DND-41 (cell line): ENCODE measurements at regions not wholly inside any gene's neighbourhood (a gene's known extent, or its start where the extent isn't known, plus 50 kb on each side); places are given as distances from the start of the nearest gene placed in this dataset.

ENCODE experiments used
- ATAC-seq: fragments of 200-7000 bp; cut with Tn5 transposase; 3 replicates; pipeline ENCODE4 v1.9.1; 2021; ENCODE audit warnings: low read depth; ENCODE audit not compliant: insufficient read depth
- DNase-seq: peaks from one replicate; pipeline ENCODE4 v3.0.0-alpha.2; 2020
- H2AFZ ChIP-seq: 2 replicates; pipeline ENCODE4 v1.6.0; 2012; ENCODE audit warnings: low read depth, low read length
- H3K27ac ChIP-seq: 2 replicates; pipeline ENCODE4 v1.5.1; 2012; ENCODE audit warnings: low read length, inconsistent platforms
- H3K27me3 ChIP-seq: fragments of 200-600 bp; sonication (generic); 2 replicates; pipeline ENCODE4 v1.6.0; 2012; ENCODE audit warnings: low read length, mild to moderate bottlenecking, inconsistent platforms; ENCODE audit not compliant: insufficient read depth, poor library complexity
- H3K36me3 ChIP-seq: 2 replicates; pipeline ENCODE4 v1.5.1; 2012; ENCODE audit warnings: low read length, inconsistent platforms; ENCODE audit not compliant: insufficient read depth
- H3K4me1 ChIP-seq: 2 replicates; pipeline ENCODE4 v1.5.1; 2012; ENCODE audit warnings: mild to moderate bottlenecking, low read length; ENCODE audit not compliant: insufficient read depth
- H3K4me2 ChIP-seq: 2 replicates; pipeline ENCODE4 v1.6.0; 2012; ENCODE audit warnings: mild to moderate bottlenecking, moderate library complexity, low read length, inconsistent platforms; ENCODE audit not compliant: insufficient read depth
- H3K4me3 ChIP-seq, 2 experiments: fragments of 200-600 bp in 1 of 2; shearing (Covaris generic) in 1 of 2; 2 replicates each; pipeline ENCODE4 v1.5.1; 2012 to 2016; ENCODE audit warnings: inconsistent platforms in 2 of 2, low read length in 2 of 2, mild to moderate bottlenecking in 2 of 2, low read depth in 1 of 2, moderate library complexity in 1 of 2
- H3K79me2 ChIP-seq: 2 replicates; pipeline ENCODE4 v1.6.0; 2012; ENCODE audit warnings: low read length, inconsistent platforms; ENCODE audit not compliant: insufficient read depth
- H3K9ac ChIP-seq: 2 replicates; pipeline ENCODE4 v1.6.0; 2012; ENCODE audit warnings: low read depth, mild to moderate bottlenecking, inconsistent platforms, low read length, moderate library complexity
- H3K9me3 ChIP-seq: 2 replicates; pipeline ENCODE4 v1.5.1; 2012; ENCODE audit warnings: low read length, moderate library complexity, mild to moderate bottlenecking, inconsistent platforms; ENCODE audit not compliant: insufficient read depth, severe bottlenecking
- H4K20me1 ChIP-seq: 2 replicates; pipeline ENCODE4 v1.6.0; 2012; ENCODE audit warnings: low read length; ENCODE audit not compliant: insufficient read depth
- CTCF ChIP-seq: IDR thresholded peaks from 2 replicates; pipeline ENCODE4 v1.5.1; 2012; ENCODE audit warnings: borderline replicate concordance, low read length, moderate library complexity, mild to moderate bottlenecking; ENCODE audit not compliant: poor library complexity, severe bottlenecking; ENCODE audit errors: extremely low read depth
- EZH2 ChIP-seq: IDR thresholded peaks from 3 replicates; pipeline ENCODE4 v1.6.1; 2012; ENCODE audit warnings: borderline replicate concordance, low read depth, mild to moderate bottlenecking, moderate library complexity, low read length, inconsistent platforms; ENCODE audit not compliant: severe bottlenecking

- DNase-seq = no peak
- no peaks in the 10 kb centered on the region for H3K27me3 ChIP-seq
- no peak overlapping the region for H3K4me2 ChIP-seq
- no peaks in the 10 kb centered on the region for H3K36me3 ChIP-seq
- ATAC-seq = no peak
- TF ChIP-seq CTCF (no peak), EZH2 (no peak)
- H3K27ac ChIP-seq = no peak overlapping the region
- no peak overlapping the region for H3K4me3 ChIP-seq
- no peak overlapping the region for H3K9ac ChIP-seq
- H2AFZ ChIP-seq = no peak overlapping the region
- no peaks in the 10 kb centered on the region for H3K79me2 ChIP-seq
- H3K9me3 ChIP-seq = no peaks in the 10 kb centered on the region
- H4K20me1 ChIP-seq = no peaks in the 10 kb centered on the region
- H3K4me1 ChIP-seq = no peaks in the 10 kb centered on the region
These were observed 662.6 kb upstream of the CPEB2 start for GRCh38 chr4:14339715-14340114.

- DNase-seq = no peak
These were observed 662.0 kb upstream of the CPEB2 start for GRCh38 chr4:14340321-14340720.

GRCh38 chr4:14343961-14344360 lies 658.3 kb upstream of the CPEB2 start:
- no peak for DNase-seq
- no peak for ATAC-seq
- Histone ChIP-seq H3K36me3 (no peaks in the 10 kb centered on the region), H3K4me2 (no peak overlapping the region), H2AFZ (no peak overlapping the region), H3K27ac (no peak overlapping the region), H3K9ac (no peak overlapping the region), H3K4me1 (no peaks in the 10 kb centered on the region), H3K79me2 (no peaks in the 10 kb centered on the region), H3K9me3 (no peaks in the 10 kb centered on the region), H3K4me3 (no peak overlapping the region), H4K20me1 (no peaks in the 10 kb centered on the region), H3K27me3 (no peaks in the 10 kb centered on the region)
- TF ChIP-seq EZH2 = no peak
- TF ChIP-seq CTCF = no peak

More at GRCh38 chr4:14340321-14340720, 662.0 kb upstream of the CPEB2 start:
- H3K27ac ChIP-seq = no peak overlapping the region
- no peaks in the 10 kb centered on the region for H3K27me3 ChIP-seq
- H3K9ac ChIP-seq = no peak overlapping the region
- H3K36me3 ChIP-seq = no peaks in the 10 kb centered on the region
- H3K79me2 ChIP-seq = no peaks in the 10 kb centered on the region
- H3K4me3 ChIP-seq = no peak overlapping the region
- H2AFZ ChIP-seq = no peak overlapping the region
- no peaks in the 10 kb centered on the region for H3K9me3 ChIP-seq
- no peak overlapping the region for H3K4me2 ChIP-seq
- TF ChIP-seq CTCF (no peak), EZH2 (no peak)
- no peak for ATAC-seq
- no peaks in the 10 kb centered on the region for H3K4me1 ChIP-seq
- no peaks in the 10 kb centered on the region for H4K20me1 ChIP-seq

- no peak overlapping the region for H3K9ac ChIP-seq
- no peaks in the 10 kb centered on the region for H3K36me3 ChIP-seq
- no peaks in the 10 kb centered on the region for H4K20me1 ChIP-seq
- TF ChIP-seq CTCF = no peak
- TF ChIP-seq EZH2 = no peak
- no peaks in the 10 kb centered on the region for H3K79me2 ChIP-seq
- ATAC-seq (no peak), DNase-seq (no peak)
- no peaks in the 10 kb centered on the region for H3K9me3 ChIP-seq
- H3K4me3 ChIP-seq = no peak overlapping the region
- H3K4me2 ChIP-seq = no peak overlapping the region
- H3K27ac ChIP-seq = no peak overlapping the region
- no peaks in the 10 kb centered on the region for H3K4me1 ChIP-seq
- no peaks in the 10 kb centered on the region for H3K27me3 ChIP-seq
- H2AFZ ChIP-seq = no peak overlapping the region
These were observed 656.9 kb upstream of the CPEB2 start for GRCh38 chr4:14345356-14345775.
